ENCODE measurements at regions not wholly inside any gene's neighbourhood (a gene's known extent, or its start where the extent isn't known, plus 50 kb on each side); places are given as distances from the start of the nearest gene placed in this dataset.

DNA sequence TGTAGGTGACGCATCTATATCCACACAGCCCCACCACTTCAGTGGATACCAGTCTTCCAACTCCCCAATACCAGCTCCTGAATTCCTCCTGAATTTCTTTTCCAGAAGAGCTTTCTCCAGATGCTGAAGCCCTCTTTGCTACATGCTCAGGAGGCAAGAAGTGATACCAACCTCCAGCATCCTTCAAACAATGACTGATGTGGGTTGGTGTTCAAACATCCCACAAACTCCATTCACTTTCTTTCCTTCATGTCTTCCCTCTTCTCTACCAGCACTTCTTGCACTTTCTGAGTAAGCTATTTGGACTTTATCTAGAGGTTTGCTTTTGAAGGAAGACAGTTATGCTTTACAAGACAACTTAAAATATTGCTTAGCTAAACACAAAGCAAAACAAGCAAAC is 179.9 kb upstream of the RORB start:
- TF ChIP-seq, protein P1, sequence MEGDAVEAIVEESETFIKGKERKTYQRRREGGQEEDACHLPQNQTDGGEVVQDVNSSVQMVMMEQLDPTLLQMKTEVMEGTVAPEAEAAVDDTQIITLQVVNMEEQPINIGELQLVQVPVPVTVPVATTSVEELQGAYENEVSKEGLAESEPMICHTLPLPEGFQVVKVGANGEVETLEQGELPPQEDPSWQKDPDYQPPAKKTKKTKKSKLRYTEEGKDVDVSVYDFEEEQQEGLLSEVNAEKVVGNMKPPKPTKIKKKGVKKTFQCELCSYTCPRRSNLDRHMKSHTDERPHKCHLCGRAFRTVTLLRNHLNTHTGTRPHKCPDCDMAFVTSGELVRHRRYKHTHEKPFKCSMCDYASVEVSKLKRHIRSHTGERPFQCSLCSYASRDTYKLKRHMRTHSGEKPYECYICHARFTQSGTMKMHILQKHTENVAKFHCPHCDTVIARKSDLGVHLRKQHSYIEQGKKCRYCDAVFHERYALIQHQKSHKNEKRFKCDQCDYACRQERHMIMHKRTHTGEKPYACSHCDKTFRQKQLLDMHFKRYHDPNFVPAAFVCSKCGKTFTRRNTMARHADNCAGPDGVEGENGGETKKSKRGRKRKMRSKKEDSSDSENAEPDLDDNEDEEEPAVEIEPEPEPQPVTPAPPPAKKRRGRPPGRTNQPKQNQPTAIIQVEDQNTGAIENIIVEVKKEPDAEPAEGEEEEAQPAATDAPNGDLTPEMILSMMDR (IDR thresholded peaks at IDR 0.05), result no peak
- TF ChIP-seq POLR2A (IDR thresholded peaks at IDR 0.05), result no peak

Data from body of pancreas (tissue), 4 donors.